ENCODE measurements at regions not wholly inside any gene's neighbourhood (a gene's known extent, or its start where the extent isn't known, plus 50 kb on each side); places are given as distances from the start of the nearest gene placed in this dataset.

- intact Hi-C loops (cut with micrococcal nuclease; ENCODE audit: unreplicated experiment): no loop called here
- CTCF ChIA-PET: no interaction called here
Measured at GRCh38 chr5:82661933-82662332, 383.8 kb upstream of the RPS23 start.

More at GRCh38 chr5:82661933-82662332, 383.8 kb upstream of the RPS23 start:
- ChIA-PET POLR2A (no interaction called here), SMC1A (ENCODE audit: uncharacterized antibody, unreplicated experiment) (no interaction called here), RAD21 (ENCODE audit: unreplicated experiment) (no interaction called here)
- no peaks in the 10 kb centered on the region for H3K27me3 ChIP-seq (replicated peaks in 1 of 2; ENCODE audit: control insufficient read depth in 2 of 2, insufficient read depth in 2 of 2, low read length in 1 of 2)
- no TSS peak for BruUV-seq (replicated peaks)
- TF ChIP-seq MYC (IDR thresholded peaks at IDR 0.05; ENCODE audit: insufficient read depth, insufficient read length, insufficient replicate concordance, low read length, severe bottlenecking) (no peak), POLR2AphosphoS2 (IDR thresholded peaks at IDR 0.05; ENCODE audit: low read depth, low read length) (no peak), NFYA (IDR thresholded peaks at IDR 0.05; ENCODE audit: borderline replicate concordance, low read depth, low read length) (no peak), SP1 (IDR thresholded peaks at IDR 0.05; ENCODE audit: low read depth, low read length) (no peak), ZNF217 (IDR thresholded peaks at IDR 0.05) (no peak), FOS (IDR thresholded peaks at IDR 0.05; ENCODE audit: borderline replicate concordance, extremely low read depth, insufficient read length) (no peak), ETV6 (conservative IDR thresholded peaks at IDR 0.05 in 1 of 2, IDR thresholded peaks at IDR 0.05 in 1 of 2; ENCODE audit: borderline replicate concordance in 1 of 2, low read depth in 1 of 2) (no peak), LARP7 (IDR thresholded peaks at IDR 0.05) (no peak), SPI1 (IDR thresholded peaks at IDR 0.05; ENCODE audit: borderline replicate concordance, insufficient read depth, low read depth, low read length) (no peak), BRCA1 (IDR thresholded peaks at IDR 0.05; ENCODE audit: low read depth, low read length) (no peak), E4F1 (IDR thresholded peaks at IDR 0.05; ENCODE audit: borderline replicate concordance, partially characterized antibody) (no peak), BCL11A (IDR thresholded peaks at IDR 0.05; ENCODE audit: low read depth, low read length) (no peak)
- no peaks in the 10 kb centered on the region for H4K20me1 ChIP-seq (ENCODE audit: control insufficient read depth, insufficient read depth)
- no peaks in the 10 kb centered on the region for H3K36me3 ChIP-seq (ENCODE audit: control insufficient read depth in 2 of 2, insufficient read depth in 2 of 2, low read length in 1 of 2)
- no peak overlapping the region for H3K4me2 ChIP-seq (ENCODE audit: control insufficient read depth, insufficient read depth)
- in situ Hi-C loops (cut with MboI): no loop called here
- no peaks in the 10 kb centered on the region for H3K4me1 ChIP-seq (ENCODE audit: control insufficient read depth, insufficient read depth, low read length)
- H3K4me3 ChIP-seq: no peak overlapping the region
- DNase-seq (ENCODE audit: low read depth, low spot score) (no peak), FAIRE-seq (no peak), ATAC-seq (no peak)
- no peak overlapping the region for H2AFZ ChIP-seq (ENCODE audit: control insufficient read depth, low read depth, low read length)
- WGBS (ENCODE audit: insufficient coverage, insufficient replicate concordance, low lambda C conversion rate, missing lambda C conversion rate): 0% methylated on average over 1 of the region's 1 CpG
- no peaks in the 10 kb centered on the region for H3K9me3 ChIP-seq (replicated peaks; ENCODE audit: control insufficient read depth, insufficient read depth, low read length)
- H3K79me2 ChIP-seq (ENCODE audit: control insufficient read depth, insufficient read depth, low read length): no peaks in the 10 kb centered on the region
- no peak overlapping the region for H3K27ac ChIP-seq (ENCODE audit: control insufficient read depth, insufficient read depth)
- H3K9ac ChIP-seq (ENCODE audit: control insufficient read depth, insufficient read depth, low read length): no peak overlapping the region

Data from GM12878 (cell line).